HL-60 (cell line): ENCODE measurements at regions not wholly inside any gene's neighbourhood (a gene's known extent, or its start where the extent isn't known, plus 50 kb on each side); places are given as distances from the start of the nearest gene placed in this dataset.

Source experiments
- POLR2AphosphoS5 ChIP-seq: IDR thresholded peaks from 2 replicates; pipeline ENCODE4 v1.6.1; 2012; ENCODE audit warnings: low read depth
- TF ChIP-seq, protein P1 (sequence below): IDR thresholded peaks from one replicate; pipeline ENCODE4 v1.5.1; 2011; ENCODE audit warnings: low read length, control low read depth, inconsistent platforms; ENCODE audit not compliant: insufficient read depth

DNA sequence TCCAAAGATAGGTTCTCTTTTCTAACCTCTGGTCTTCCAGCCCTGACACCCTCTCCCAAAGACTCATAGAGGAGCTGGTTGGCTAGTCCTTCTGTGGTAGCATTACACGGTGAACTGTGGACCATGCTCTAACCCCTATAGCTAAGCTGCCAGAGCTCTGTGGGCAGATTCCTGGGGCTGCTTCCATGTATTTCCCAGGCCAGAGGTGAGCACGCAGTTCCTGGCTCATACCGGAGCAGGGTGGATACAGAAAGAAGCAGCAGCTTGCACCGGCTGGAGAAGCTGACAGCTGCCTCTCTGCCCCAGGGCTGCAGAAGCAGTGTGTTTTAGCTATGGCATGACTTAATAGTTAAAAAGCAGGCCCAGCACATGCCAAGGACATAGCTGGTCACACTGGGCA is 84.1 kb upstream of the FOXP4 start:
- TF ChIP-seq, protein P1, sequence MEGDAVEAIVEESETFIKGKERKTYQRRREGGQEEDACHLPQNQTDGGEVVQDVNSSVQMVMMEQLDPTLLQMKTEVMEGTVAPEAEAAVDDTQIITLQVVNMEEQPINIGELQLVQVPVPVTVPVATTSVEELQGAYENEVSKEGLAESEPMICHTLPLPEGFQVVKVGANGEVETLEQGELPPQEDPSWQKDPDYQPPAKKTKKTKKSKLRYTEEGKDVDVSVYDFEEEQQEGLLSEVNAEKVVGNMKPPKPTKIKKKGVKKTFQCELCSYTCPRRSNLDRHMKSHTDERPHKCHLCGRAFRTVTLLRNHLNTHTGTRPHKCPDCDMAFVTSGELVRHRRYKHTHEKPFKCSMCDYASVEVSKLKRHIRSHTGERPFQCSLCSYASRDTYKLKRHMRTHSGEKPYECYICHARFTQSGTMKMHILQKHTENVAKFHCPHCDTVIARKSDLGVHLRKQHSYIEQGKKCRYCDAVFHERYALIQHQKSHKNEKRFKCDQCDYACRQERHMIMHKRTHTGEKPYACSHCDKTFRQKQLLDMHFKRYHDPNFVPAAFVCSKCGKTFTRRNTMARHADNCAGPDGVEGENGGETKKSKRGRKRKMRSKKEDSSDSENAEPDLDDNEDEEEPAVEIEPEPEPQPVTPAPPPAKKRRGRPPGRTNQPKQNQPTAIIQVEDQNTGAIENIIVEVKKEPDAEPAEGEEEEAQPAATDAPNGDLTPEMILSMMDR, result no peak
- no peak for TF ChIP-seq POLR2AphosphoS5
